GM10266 (cell line): ENCODE measurements at regions not wholly inside any gene's neighbourhood (a gene's known extent, or its start where the extent isn't known, plus 50 kb on each side); places are given as distances from the start of the nearest gene placed in this dataset.

Experiments
- DNase-seq: peaks from one replicate; pipeline ENCODE4 v3.0.0; 2012; ENCODE audit errors: extremely low spot score
- CTCF ChIP-seq: IDR thresholded peaks from 2 replicates; pipeline ENCODE4 v1.5.1; 2012; ENCODE audit warnings: mild to moderate bottlenecking, low read depth; ENCODE audit not compliant: control insufficient read depth, insufficient read depth; ENCODE audit errors: missing control alignments

- no peak for TF ChIP-seq CTCF
- no peak for DNase-seq
Observed at GRCh38 chrY:15455133-15455937, 931.0 kb downstream of the NLGN4Y start.

GRCh38 chrY:15455980-15456469 lies 931.7 kb downstream of the NLGN4Y start:
- DNase-seq, result no peak
- TF ChIP-seq CTCF, result no peak

- no peak for TF ChIP-seq CTCF
- no peak for DNase-seq
Observed at GRCh38 chrY:15456491-15456890, 932.2 kb downstream of the NLGN4Y start.

GRCh38 chrY:15457682-15458081 lies 933.4 kb downstream of the NLGN4Y start:
- no peak for DNase-seq

GRCh38 chrY:15458426-15458825 lies 934.1 kb downstream of the NLGN4Y start:
- no peak for TF ChIP-seq CTCF
- DNase-seq, result no peak

More at GRCh38 chrY:15457682-15458081, 933.4 kb downstream of the NLGN4Y start:
- TF ChIP-seq CTCF, result no peak

- TF ChIP-seq CTCF, result no peak
- DNase-seq, result no peak
Observed at GRCh38 chrY:15465880-15466279, 941.6 kb downstream of the NLGN4Y start.

GRCh38 chrY:15466891-15467290 lies 942.6 kb downstream of the NLGN4Y start:
- no peak for DNase-seq
- no peak for TF ChIP-seq CTCF
